SK-N-SH (cell line): ENCODE measurements at regions not wholly inside any gene's neighbourhood (a gene's known extent, or its start where the extent isn't known, plus 50 kb on each side); places are given as distances from the start of the nearest gene placed in this dataset.

ENCODE experiments used
- CTCF ChIA-PET: fragments of 300-600, 350-600 bp; formaldehyde crosslinking; extraction: SDS; loops from one replicate; lab custom pipeline; 2021; lab: Yijun Ruan, JAX
- POLR2A ChIA-PET: fragments of 350-600 bp; sonication (Branson Sonifier 250); formaldehyde crosslinking; extraction: SDS; loops from one replicate; lab custom pipeline; 2020; ENCODE audit warnings: antibody characterized with exemption, inconsistent platforms; lab: Yijun Ruan, JAX
- DNase-seq: peaks from one replicate; pipeline ENCODE4 v3.0.0; 2012
- H2AFZ ChIP-seq: fragments of 200-600 bp; sonication (generic); 2 replicates; pipeline ENCODE4 v1.8.1; 2016; ENCODE audit warnings: antibody characterized with exemption, mild to moderate bottlenecking, low read depth
- H3F3A ChIP-seq: fragments of 200-600 bp; sonication (generic); replicated peaks from 2 replicates; pipeline ENCODE3; 2016; ENCODE audit warnings: antibody characterized with exemption, mild to moderate bottlenecking; ENCODE audit not compliant: insufficient read depth
- H3K27ac ChIP-seq, 2 experiments: fragments of 200-500 bp in 1 of 2; fragments of 200-600 bp in 1 of 2; sonication (Bioruptor generic) in 1 of 2; sonication (generic), shearing (Covaris generic) in 1 of 2; 2 replicates each; pipeline versions ENCODE4 v1.5.1 to v1.6.1; 2014 to 2016; ENCODE audit warnings: low read depth in 2 of 2, inconsistent platforms in 1 of 2, low read length in 1 of 2, mild to moderate bottlenecking in 1 of 2, mixed read lengths in 1 of 2
- H3K27me3 ChIP-seq: fragments of 200-600 bp; sonication (generic), shearing (Covaris generic); 2 replicates; pipeline ENCODE4 v1.6.1; 2016; ENCODE audit warnings: mixed run types; ENCODE audit not compliant: insufficient read depth
- H3K36me3 ChIP-seq, 2 experiments: fragments of 200-500 bp in 1 of 2; fragments of 200-600 bp in 1 of 2; sonication (Bioruptor generic) in 1 of 2; sonication (generic) in 1 of 2; replicated peaks in 1 of 2; 2 replicates each; pipeline versions ENCODE3 to v1.5.1; 2014 to 2016; ENCODE audit warnings: low read length in 1 of 2, mild to moderate bottlenecking in 1 of 2; ENCODE audit not compliant: insufficient read depth in 2 of 2, control insufficient read depth in 1 of 2
- H3K4me1 ChIP-seq, 2 experiments: fragments of 200-500 bp in 1 of 2; fragments of 200-600 bp in 1 of 2; sonication (Bioruptor generic) in 1 of 2; sonication (generic), shearing (Covaris generic) in 1 of 2; 2 replicates each; pipeline versions ENCODE4 v1.5.1 to v1.6.1; 2014 to 2016; ENCODE audit warnings: low read depth in 1 of 2, low read length in 1 of 2, mixed run types in 1 of 2; ENCODE audit not compliant: insufficient read depth in 2 of 2, control insufficient read depth in 1 of 2
- H3K4me2 ChIP-seq: fragments of 200-600 bp; sonication (generic), shearing (Covaris generic); 2 replicates; pipeline ENCODE4 v1.6.1; 2017; ENCODE audit warnings: mixed run types
- H3K4me3 ChIP-seq, 2 experiments: fragments of 200-500 bp in 1 of 2; fragments of 200-600 bp in 1 of 2; sonication (Bioruptor generic) in 1 of 2; sonication (generic), shearing (Covaris generic) in 1 of 2; 2 replicates each; pipeline versions ENCODE4 v1.5.1 to v1.8.1; 2014 to 2016; ENCODE audit warnings: low read depth in 2 of 2, inconsistent platforms in 1 of 2, low read length in 1 of 2, mild to moderate bottlenecking in 1 of 2, mixed read lengths in 1 of 2, moderate library complexity in 1 of 2
- H3K79me2 ChIP-seq: fragments of 200-600 bp; sonication (generic); 2 replicates; pipeline ENCODE4 v1.8.1; 2017; ENCODE audit warnings: mild to moderate bottlenecking; ENCODE audit not compliant: insufficient read depth
- H3K9ac ChIP-seq: fragments of 200-600 bp; sonication (generic); 2 replicates; pipeline ENCODE4 v1.6.1; 2017; ENCODE audit warnings: mixed run types
- H3K9me2 ChIP-seq: fragments of 200-600 bp; sonication (generic); 2 replicates; pipeline ENCODE4 v1.6.1; 2017; ENCODE audit warnings: mixed run types
- H3K9me3 ChIP-seq: fragments of 200-600 bp; sonication (generic); 2 replicates; pipeline ENCODE4 v1.6.1; 2017; ENCODE audit warnings: mixed run types, mild to moderate bottlenecking, moderate library complexity
- H4K20me1 ChIP-seq: fragments of 200-600 bp; sonication (generic); 2 replicates; pipeline ENCODE4 v1.6.1; 2017; ENCODE audit warnings: mild to moderate bottlenecking, mixed run types; ENCODE audit not compliant: insufficient read depth
- EZH2phosphoT487 ChIP-seq: fragments of 200-600 bp; sonication (generic); IDR thresholded peaks from 2 replicates; pipeline ENCODE4 v1.6.1; 2017; ENCODE audit warnings: low read depth, mixed run types, mild to moderate bottlenecking, antibody characterized with exemption, moderate library complexity, borderline replicate concordance
- FOSL2 ChIP-seq: IDR thresholded peaks from 2 replicates; pipeline ENCODE4 v1.4.0; 2012; ENCODE audit warnings: low read depth, mild to moderate bottlenecking, moderate library complexity, borderline replicate concordance
- MXI1 ChIP-seq: IDR thresholded peaks from 2 replicates; pipeline ENCODE4 v1.6.1; 2012; ENCODE audit warnings: mild to moderate bottlenecking, low read depth, low read length, improper control_type of control experiment
- NFIC ChIP-seq: IDR thresholded peaks from 2 replicates; pipeline ENCODE4 v1.4.0; 2012; ENCODE audit warnings: borderline replicate concordance
- PBX3 ChIP-seq: IDR thresholded peaks from 2 replicates; pipeline ENCODE4; 2012
- POLR2AphosphoS5 ChIP-seq: IDR thresholded peaks from 2 replicates; pipeline ENCODE4 v1.6.1; 2012; ENCODE audit warnings: low read depth, low read length
- RAD21 ChIP-seq: IDR thresholded peaks from 2 replicates; pipeline ENCODE4 v1.6.1; 2012; ENCODE audit warnings: mild to moderate bottlenecking, low read length
- REST ChIP-seq: IDR thresholded peaks from 2 replicates; pipeline ENCODE4 v1.6.1; 2012; ENCODE audit warnings: mild to moderate bottlenecking, low read depth, low read length, moderate library complexity
- RFX5 ChIP-seq: IDR thresholded peaks from 2 replicates; pipeline ENCODE4 v1.6.1; 2012; ENCODE audit warnings: mild to moderate bottlenecking, improper control_type of control experiment, low read length
- WGBS: methylation state at CpG from one replicate; pipeline ENCODE4 v1.1.6; 2017; ENCODE audit warnings: low lambda C conversion rate; 5-methylcytosine and 5-hydroxymethylcytosine counted together

GRCh38 chr22:48829908-48830307, 997.8 kb downstream of the BRD1 start:
- Histone ChIP-seq H3K27me3 (no peaks in the 10 kb centered on the region), H3K9me2 (no peaks in the 10 kb centered on the region), H3K79me2 (no peaks in the 10 kb centered on the region), H3K4me2 (no peak overlapping the region), H3K36me3 (no peaks in the 10 kb centered on the region), H3K27ac (no peak overlapping the region), H3K4me3 (no peak overlapping the region)
- 37% methylated on average over 6 of the region's 6 CpGs for WGBS
- TF ChIP-seq RAD21 (no peak), FOSL2 (no peak), EZH2phosphoT487 (no peak), PBX3 (no peak), RFX5 (no peak), MXI1 (no peak), POLR2AphosphoS5 (no peak)
- TF ChIP-seq, all 33 proteins: peak for 0
- ChIA-PET CTCF (no interaction called here), POLR2A (no interaction called here)
- H3K4me1 ChIP-seq: no peaks in the 10 kb centered on the region
- H3K9me3 ChIP-seq: no peaks in the 10 kb centered on the region
- H4K20me1 ChIP-seq: no peaks in the 10 kb centered on the region
- no peak overlapping the region for H2AFZ ChIP-seq
- DNase-seq: no peak
- H3F3A ChIP-seq: no peaks in the 10 kb centered on the region
- no peak overlapping the region for H3K9ac ChIP-seq

- Histone ChIP-seq H3K79me2 (no peaks in the 10 kb centered on the region), H3K4me1 (no peaks in the 10 kb centered on the region), H2AFZ (no peak overlapping the region), H4K20me1 (no peaks in the 10 kb centered on the region), H3K9ac (no peak overlapping the region), H3K36me3 (no peaks in the 10 kb centered on the region), H3K27me3 (no peaks in the 10 kb centered on the region), H3K27ac (no peak overlapping the region), H3K9me2 (no peaks in the 10 kb centered on the region), H3K4me3 (no peak overlapping the region), H3K4me2 (no peak overlapping the region), H3K9me3 (no peaks in the 10 kb centered on the region), H3F3A (no peaks in the 10 kb centered on the region)
- TF ChIP-seq NFIC (no peak), REST (no peak)
- CTCF ChIA-PET: no interaction called here
- POLR2A ChIA-PET: no interaction called here
- WGBS: 12% methylated on average over 5 of the region's 5 CpGs
- no peak for DNase-seq
Observed at GRCh38 chr22:48828688-48829087, 999.0 kb downstream of the BRD1 start.
